ENCODE measurements at regions not wholly inside any gene's neighbourhood (a gene's known extent, or its start where the extent isn't known, plus 50 kb on each side); places are given as distances from the start of the nearest gene placed in this dataset.

- H3K27ac ChIP-seq (ENCODE audit: low read depth, low read length), result peak overlapping the region; percentile 49; the same call in 1 of the 2 replicates
- H2BK5ac ChIP-seq (ENCODE audit: low read depth, low read length), result peak overlapping the region; percentile 96; the same call in 1 of the 2 replicates
- H3K27me3 ChIP-seq (replicated peaks in 1 of 4; ENCODE audit: control insufficient read depth in 3 of 4, extremely low read depth in 1 of 4, insufficient read depth in 3 of 4, low read length in 3 of 4), result no peaks in the 10 kb centered on the region
- peak overlapping the region; percentile 89 for H2BK120ac ChIP-seq (replicated peaks; ENCODE audit: low read depth, low read length)
- H3K4ac ChIP-seq (replicated peaks; ENCODE audit: insufficient read length, low read depth, low read length), result peak overlapping the region; percentile 81
- no peak overlapping the region for H3K56ac ChIP-seq (replicated peaks; ENCODE audit: insufficient read length, low read depth, low read length)
- H3K36me3 ChIP-seq (ENCODE audit: control insufficient read depth in 2 of 4, insufficient read depth in 4 of 4, low read length in 3 of 4), result peaks cover 0 to 19% (median 4%) of the 10 kb centered on the region in 4 experiments; a peak in 2 of 8 replicates
- H2BK15ac ChIP-seq (ENCODE audit: low read length), result no peak overlapping the region
- H4K8ac ChIP-seq (ENCODE audit: extremely low read depth, insufficient read depth, low read length), result no peak overlapping the region
- H3K23me2 ChIP-seq (ENCODE audit: low read depth, low read length), result no peaks in the 10 kb centered on the region
- peak overlapping the region; percentile 95 for H4K5ac ChIP-seq (ENCODE audit: insufficient read length, low read depth, low read length)
- CTCF ChIA-PET (ENCODE audit: partially characterized antibody), result no interaction called here
- DNase-seq (ENCODE audit: low read depth in 1 of 2, low spot score in 2 of 2) (no peak), FAIRE-seq (peak; percentile 90)
- no peaks in the 10 kb centered on the region for H4K20me1 ChIP-seq (replicated peaks in 1 of 2; ENCODE audit: control insufficient read depth in 1 of 2, insufficient read depth in 2 of 2, low read length in 2 of 2)
- H3K79me2 ChIP-seq (ENCODE audit: control insufficient read depth in 1 of 2, insufficient read depth in 2 of 2, low read length in 2 of 2), result no peaks in the 10 kb centered on the region
- H4K91ac ChIP-seq (replicated peaks; ENCODE audit: insufficient read length, low read length), result peak overlapping the region; percentile 50
- H3K4me3 ChIP-seq (ENCODE audit: extremely low read depth in 1 of 4, insufficient read depth in 2 of 4, low read depth in 3 of 4, low read length in 4 of 4), result peak overlapping the region in 1 of 4 experiments; percentile 17; a peak in 1 of 8 replicates
- H3K9me3 ChIP-seq (ENCODE audit: insufficient read depth in 2 of 2, low read depth in 1 of 2, low read length in 1 of 2), result peaks cover 10 to 11% of the 10 kb centered on the region in 2 experiments; a peak in 3 of 4 replicates
- H3K23ac ChIP-seq (ENCODE audit: insufficient read length), result no peak overlapping the region
- H2AK5ac ChIP-seq (ENCODE audit: low read depth, low read length), result no peak overlapping the region
- POLR2A ChIA-PET (ENCODE audit: partially characterized antibody), result no interaction called here
- H2BK12ac ChIP-seq (ENCODE audit: low read depth, low read length), result no peak overlapping the region
- WGBS, 2 experiments (ENCODE audit: extremely low coverage in 1 of 2, insufficient coverage in 1 of 2, insufficient read length in 1 of 2, insufficient replicate concordance in 2 of 2, low coverage in 1 of 2, low lambda C conversion rate in 2 of 2, missing lambda C conversion rate in 1 of 2), result 10% methylated on average over 3 of the region's 3 CpGs; no CpG with 5 or more reads in 1 of the 2 experiments
- peaks cover 0 to 17% (median 3%) of the 10 kb centered on the region in 4 experiments; a peak in 4 of 7 replicates for H3K4me1 ChIP-seq (replicated peaks in 1 of 4; ENCODE audit: control insufficient read depth in 3 of 4, insufficient read depth in 4 of 4, low read length in 3 of 4)
- no peak overlapping the region for H3K9ac ChIP-seq (replicated peaks in 1 of 4; ENCODE audit: extremely low read depth in 1 of 4, low read depth in 3 of 4, low read length in 3 of 4)
- no peak overlapping the region for H3K14ac ChIP-seq (ENCODE audit: insufficient read length)
- H2AFZ ChIP-seq (ENCODE audit: low read length), result no peak overlapping the region
- H3K18ac ChIP-seq (ENCODE audit: extremely low read depth, low read length), result no peak overlapping the region; the same call in 1 of the 2 replicates
- H3K79me1 ChIP-seq (ENCODE audit: low read depth, low read length), result no peaks in the 10 kb centered on the region
- peak overlapping the region; percentile 21 to 24; a peak in 2 of 4 replicates for H3K4me2 ChIP-seq (ENCODE audit: insufficient read depth in 1 of 2, low read depth in 2 of 2, low read length in 2 of 2)
- no peak overlapping the region for H2BK20ac ChIP-seq (ENCODE audit: low read length)
- TF ChIP-seq ASH2L (IDR thresholded peaks at IDR 0.05; ENCODE audit: low read length), result peak; percentile 57
- no peak for TF ChIP-seq MAX (IDR thresholded peaks at IDR 0.05)
- TF ChIP-seq POU5F1 (IDR thresholded peaks at IDR 0.05; ENCODE audit: low read depth, low read length), result 0 out of 2 replicates have a peak, but pooled peaks have one; percentile 59
- no peak for TF ChIP-seq CTCF (IDR thresholded peaks at IDR 0.05; ENCODE audit: control extremely low read depth in 1 of 3, insufficient read depth in 1 of 3, low read depth in 1 of 3, low read length in 3 of 3)
- 0 out of 4 replicates have a peak, but pooled peaks have one; percentile 38 to 42 for TF ChIP-seq HDAC2 (IDR thresholded peaks at IDR 0.05; ENCODE audit: borderline replicate concordance in 1 of 2, low read depth in 2 of 2, low read length in 2 of 2)
- no peak for TF ChIP-seq USF2 (IDR thresholded peaks at IDR 0.05; ENCODE audit: low read length)
Measured at GRCh38 chr18:41311571-41312547, 643.2 kb upstream of the PIK3C3 start.

Measured in H1 (cell line).